ENCODE measurements at regions not wholly inside any gene's neighbourhood (a gene's known extent, or its start where the extent isn't known, plus 50 kb on each side); places are given as distances from the start of the nearest gene placed in this dataset.
"Not testable (repeated sequence)": the region's sequence is repeated elsewhere in the genome, so short reads cannot be mapped to it uniquely, and the experiment has no call there.

DNA sequence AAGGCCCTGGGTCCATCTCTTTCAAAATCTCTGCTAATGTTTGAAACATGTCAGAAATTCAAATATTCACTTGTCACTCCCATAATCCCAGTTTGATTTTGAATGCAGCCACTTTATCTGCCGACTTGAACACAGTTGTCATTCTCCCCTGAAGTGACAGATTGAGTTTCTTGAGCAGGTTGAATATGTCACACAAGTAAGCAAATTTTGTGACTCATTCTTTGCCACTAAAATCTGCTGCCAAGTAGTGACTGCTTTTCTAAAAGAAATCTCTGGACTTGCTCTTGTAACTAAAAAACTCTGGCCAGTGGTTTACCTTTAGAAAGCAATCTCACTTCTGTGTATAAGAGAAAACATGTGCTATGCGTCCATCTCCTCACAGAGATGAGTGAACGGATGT is 357.1 kb downstream of the LMO7 start:
- no peak for DNase-seq

DNA sequence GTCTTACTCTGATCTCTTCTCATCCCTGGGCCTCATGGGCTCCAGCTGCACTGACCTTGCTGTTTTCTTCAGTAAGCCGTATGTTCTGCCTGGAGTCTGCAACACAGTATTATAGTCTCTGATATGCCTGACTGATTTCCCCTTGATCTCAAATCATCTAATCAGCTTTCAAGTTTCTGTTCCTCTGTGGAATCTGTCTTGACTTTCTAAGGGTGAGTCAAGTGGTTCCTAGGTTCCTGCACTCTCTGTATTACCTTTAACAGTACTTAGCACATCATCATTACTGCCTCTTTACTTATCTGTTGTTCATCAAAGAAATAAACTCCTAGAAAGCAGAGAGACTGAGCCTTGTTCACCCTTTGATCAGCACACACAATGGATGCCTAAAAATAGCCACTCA is 350.7 kb downstream of the LMO7 start:
- DNase-seq = no peak

DNA sequence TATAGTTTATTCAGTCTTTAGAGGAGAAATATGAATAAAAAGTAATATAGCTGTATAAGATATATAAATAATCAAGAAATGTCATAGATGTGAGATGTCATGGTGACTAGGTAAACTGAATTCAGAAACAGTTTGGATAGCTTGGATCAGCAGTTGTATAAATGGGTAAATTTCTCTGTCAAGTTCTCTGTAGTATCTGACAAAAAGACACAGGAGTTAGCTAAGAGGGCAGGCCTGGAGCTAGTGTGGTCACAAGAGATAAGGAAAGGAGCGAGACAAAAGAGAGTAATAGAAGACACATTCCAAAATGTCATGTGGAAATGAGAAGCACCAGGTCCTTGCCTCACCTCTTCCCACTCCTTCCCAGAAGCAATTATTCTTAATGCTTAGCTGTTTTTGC is 349.0 kb downstream of the LMO7 start:
- DNase-seq = no peak

DNA sequence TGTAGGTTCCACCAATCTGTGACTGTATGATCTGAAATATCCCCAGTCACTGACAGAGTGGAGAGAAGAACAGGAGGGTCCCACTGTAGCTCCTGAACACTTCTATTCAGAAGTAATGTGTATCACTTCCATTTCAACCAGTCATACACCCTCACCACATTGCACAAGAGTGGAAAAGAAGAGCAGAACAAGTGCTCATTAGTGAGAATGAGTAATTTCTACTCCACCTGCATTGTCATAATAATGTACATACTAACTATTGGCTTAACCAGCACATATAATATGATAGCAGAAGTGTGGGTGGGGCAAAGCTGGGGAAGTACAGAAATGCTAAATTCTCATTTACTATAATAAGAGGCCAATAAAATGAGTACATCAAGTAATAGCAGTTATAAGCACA is 342.7 kb downstream of the LMO7 start:
- DNase-seq = no peak

DNA sequence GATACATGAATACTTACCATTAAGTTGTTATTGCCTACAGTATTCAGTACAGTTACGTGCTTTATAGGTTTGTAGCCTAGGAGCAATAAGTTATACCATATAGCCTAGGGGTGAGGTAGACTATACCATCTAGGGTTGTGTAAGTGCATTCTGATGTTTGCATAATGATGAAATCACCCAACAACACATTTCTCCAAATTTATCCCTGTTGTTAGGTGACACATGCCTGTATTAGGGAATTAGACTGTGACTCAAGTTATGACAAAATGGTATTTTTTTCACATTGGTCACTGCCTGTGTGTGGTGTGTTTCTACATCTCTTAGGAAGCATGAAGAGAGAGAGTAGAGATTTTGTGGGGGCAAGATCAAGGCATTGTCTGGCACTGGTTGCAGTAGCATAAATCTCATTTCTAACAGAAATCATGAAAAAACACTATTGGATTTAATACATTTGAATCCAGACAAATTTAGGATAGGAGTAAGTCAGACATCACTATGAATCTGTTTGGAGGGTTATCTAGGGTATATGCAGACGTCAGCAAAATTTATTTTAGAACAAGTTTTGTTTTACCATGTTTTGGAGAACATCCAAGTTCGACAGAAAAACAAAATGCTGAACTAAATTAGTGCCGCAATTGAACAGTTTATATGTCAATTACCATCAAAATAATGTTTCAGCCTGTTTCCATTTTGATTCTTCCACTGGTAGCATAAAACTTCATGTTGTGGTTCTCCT is 332.1 kb downstream of the LMO7 start:
- DNase-seq = no peak

DNA sequence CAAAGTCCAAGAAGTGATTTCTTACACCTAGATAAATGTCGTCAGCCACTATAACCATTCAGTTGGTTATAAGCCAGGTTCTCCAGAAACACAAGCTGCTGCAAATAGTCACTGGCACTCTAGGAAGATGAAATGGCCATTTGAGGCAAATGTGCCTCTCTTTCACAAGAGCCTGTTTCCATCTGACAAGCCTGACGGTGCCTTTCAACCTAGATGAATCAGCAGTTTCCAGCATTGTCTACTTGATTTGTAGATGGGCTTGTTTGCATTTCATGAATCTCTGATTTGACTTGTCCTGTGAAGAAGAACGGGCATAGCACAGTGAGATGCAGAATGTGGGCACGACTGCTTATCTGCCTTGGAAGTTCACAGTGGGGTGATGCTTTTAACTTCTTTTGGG is 327.2 kb downstream of the LMO7 start:
- DNase-seq = no peak

DNA sequence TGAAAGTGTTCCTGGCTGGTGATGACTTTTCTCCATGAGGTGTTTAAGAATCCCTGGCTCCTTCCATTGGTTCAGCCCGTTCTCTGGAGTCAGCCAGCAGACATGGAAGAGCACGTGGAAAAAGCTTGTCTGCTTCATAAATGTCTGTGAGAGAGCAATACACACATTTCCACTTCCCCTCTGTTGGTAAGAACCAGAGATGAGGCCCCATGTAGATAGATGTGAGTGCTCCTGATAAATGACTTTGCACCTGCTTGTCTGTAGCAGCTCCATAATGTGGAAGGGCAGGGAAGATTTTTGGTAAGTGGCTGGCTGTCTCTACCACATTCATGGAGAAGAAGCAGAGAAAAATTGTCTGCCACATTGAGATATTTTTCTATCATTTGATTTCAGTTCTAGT is 325.8 kb downstream of the LMO7 start:
- no peak for DNase-seq

DNA sequence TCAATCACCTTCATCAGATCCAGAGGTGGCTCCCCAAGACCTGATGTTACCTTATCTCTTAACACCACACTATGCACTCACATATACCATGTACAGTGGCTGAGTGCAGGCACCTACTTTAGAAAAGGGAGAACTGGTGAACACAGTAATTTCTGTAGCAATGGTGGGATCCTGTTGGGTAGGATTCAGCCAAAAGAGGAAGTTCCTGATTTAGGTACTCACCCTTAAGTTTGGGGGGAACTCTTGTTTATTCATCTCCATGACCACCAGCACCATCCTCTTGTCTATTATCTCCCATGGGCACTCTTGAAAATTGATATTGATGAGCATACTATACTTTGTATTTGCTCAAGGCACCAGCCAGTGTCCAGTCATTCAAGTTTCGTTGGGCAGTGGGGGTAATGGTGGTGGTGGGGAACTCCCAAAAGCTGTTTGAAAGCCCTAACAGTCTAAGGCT is 324.4 kb downstream of the LMO7 start:
- no peak for DNase-seq

DNA sequence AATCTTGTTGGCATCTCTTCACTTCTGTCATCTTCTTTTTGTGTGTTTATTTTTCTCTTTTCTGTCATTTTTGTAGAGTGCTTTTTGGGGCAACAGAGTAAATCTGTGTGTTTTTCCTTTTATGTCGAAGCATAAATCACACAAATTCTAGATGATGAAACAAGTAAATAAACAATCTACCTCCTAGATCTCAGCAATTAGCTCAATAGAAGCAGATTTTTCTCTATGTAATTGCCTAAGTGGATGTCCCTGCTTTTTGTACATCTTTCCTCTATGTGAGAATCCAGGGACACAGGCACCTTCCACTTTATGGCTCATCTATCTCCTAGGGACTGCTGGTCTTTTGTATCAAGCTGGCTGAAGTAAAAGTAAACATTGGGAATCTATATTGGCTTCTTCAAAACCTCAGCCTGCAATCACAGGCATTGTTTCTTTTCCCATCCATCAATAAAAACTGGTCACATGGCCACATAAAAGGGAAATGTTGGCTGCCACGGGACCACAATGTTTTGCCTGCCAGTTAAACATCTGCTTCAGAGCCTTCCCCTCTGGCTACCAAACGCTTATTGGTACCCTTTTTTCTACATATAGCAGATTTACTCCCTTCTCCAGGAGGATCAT is 323.8 kb downstream of the LMO7 start:
- no peak for DNase-seq

DNA sequence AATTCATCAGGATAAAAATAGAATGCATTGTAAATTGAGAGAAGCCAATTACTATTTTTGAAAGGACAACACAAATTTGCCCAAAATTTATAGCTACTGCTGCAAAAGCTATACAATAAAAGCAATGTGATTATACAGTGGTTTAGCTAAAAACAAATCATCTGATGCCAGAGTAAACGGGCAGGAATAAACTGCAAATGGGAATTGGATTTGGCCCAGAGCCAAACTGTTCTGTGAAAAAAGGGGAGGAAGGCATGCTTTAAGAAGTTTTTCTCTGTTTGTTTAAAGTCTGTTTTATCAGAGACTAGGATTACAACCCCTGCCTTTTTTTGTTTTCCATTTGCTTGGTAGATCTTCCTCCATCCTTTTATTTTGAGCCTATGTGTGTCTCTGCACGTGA is 317.5 kb downstream of the LMO7 start:
- DNase-seq = not testable (repeated sequence)

DNA sequence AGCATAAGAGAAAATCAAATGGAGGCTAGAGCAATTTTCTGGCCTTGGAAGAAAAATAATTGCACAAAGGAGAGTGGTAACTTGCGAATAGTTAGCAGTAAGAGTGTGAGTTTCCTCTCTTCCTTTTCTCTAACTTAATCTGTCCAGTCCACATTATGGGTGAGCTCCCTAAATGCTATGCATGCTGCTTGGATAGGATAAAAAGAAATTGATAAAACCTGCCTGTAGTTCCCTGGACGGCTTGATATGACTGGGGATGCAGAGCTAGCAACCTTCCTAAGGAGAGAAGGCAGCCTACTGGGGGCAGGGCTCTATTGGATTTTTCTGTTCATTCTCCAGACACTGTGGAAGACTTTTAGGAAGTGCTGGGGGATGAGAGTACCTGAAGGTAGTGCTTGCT is 311.3 kb downstream of the LMO7 start:
- no peak for DNase-seq

DNA sequence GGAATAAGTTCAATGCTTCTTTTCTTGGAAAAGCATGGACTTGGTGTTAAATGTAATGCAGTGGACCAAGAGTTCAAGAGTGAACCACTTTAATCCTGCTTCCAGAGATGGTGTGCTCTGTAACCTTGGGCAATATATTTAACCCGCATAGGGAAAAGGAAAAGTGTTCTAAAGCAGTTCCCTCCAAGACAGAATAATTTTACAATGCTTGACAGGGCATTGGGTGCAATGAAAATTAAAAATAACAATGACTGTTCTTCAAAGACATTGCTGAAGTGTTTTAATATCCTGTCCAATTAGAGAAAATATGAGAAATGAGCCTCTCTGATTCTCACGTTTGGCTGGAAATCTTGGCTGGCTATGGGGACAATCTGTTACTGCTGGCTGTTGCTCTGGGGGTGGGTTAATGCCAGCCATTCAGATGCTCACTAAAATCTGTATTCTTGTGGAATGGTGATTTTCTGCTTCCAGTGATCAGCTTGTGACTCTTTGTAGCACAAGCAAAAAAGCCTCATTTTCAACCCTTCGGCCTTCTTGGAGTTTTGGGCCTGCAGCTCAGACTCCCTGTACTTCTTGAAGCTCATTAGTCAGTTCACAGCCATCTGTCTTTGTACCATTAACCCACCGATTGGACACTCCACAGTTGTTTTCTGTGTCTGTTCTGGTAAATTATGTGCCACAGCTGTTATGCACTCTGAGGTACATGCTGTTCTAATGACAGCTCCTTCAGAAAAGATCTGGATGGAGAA is 310.6 kb downstream of the LMO7 start:
- no peak for DNase-seq

DNA sequence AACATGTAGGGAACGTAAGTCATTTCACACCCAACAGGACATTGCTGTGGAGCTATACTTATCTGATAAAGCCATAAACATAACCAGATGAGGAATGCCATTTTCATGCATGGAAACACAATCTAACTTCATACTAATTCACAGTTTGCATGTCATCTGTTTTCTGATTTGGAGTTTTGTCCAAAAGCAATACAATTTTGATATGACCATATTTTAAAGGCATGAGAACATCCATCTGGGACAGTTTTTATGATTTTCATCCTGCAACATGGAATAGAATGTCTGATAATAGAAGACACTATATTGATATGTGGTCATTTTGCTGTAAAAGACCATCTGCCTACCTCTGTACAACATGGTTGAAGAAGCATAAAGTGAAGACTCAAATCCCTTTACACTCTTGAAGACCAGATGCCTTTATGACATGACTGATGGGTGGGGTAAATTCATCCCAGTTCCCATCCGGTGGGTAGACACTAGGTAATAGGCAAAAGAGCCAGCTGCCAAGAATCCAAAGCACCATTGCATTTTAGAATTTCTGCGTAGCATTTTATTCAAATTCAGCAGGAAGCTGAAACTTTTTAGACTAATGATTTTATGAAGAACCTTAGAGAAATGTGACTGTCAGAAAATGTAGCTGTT is 309.8 kb downstream of the LMO7 start:
- no peak for DNase-seq

DNA sequence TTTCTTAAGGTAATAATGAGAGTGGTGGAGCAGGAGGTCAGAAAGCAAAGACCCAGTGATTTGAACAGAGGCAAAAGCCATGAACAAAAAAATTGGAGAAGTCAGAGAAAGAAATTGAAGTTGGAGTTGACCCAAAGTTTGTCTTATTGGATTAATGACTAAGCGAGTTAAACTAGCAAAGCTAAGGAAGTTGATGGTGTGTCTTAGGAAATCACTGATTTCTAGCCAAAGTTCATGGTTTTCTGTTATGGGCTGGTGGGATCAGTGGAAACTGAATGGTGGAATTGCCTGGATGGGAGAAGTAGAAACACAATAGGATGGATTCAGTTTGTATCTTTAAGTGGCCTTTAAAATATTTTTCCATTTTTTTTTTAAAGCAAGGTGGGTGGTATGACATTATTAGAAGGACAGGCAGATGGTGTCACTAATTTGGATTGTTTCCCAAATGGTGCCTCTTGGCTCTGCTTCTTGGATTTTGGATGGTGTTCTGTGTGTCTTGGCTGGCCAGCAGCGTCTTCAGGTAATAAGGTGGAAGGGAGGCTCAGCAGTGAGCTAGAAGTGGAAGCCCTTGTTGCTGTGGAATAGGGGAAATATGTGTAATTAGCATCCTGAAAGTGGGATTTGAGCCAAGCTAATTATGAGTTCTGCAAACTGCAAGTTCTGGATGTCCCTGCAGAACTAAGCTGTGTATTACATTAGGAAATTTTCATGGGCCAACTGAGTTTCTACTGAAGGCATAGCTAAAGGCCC is 302.9 kb downstream of the LMO7 start:
- DNase-seq = no peak

DNA sequence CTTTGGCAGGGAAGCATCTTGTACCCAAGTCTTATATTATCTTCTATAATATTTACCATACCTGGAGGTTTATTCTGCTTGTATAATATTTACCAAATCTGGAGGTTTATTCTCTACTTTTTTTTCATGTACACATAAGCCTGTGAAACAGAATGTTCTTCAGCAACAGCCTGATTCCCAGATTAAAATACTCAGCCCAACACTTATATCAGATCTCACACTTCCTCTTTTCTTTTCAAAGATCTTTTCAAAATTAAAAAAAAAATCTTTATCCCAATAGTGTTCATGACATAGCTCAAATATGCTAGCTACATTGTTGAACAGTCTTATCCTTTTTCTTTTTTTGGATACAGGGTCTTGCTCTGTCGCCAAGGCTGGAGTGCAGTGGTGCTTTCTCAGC is 300.7 kb downstream of the LMO7 start:
- DNase-seq = no peak

DNA sequence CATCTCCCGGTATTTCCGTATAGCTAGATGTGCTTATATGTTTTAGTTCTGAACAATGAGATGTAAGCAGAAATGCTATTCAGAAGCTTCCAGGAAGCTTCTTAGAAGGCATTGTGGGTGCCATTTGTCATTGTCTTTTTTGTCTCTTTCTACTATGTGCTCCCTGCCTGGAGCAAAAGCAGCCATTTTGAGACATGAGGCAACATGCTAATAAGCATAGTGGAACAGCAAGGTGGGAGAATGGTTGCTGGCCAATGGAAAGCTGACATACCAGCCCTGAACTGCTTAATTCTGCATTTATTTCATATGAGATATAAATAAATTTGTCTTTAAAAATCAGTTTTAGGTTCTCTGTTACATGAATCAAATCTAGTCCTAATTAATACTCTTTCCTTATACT is 299.7 kb downstream of the LMO7 start:
- DNase-seq = no peak

DNA sequence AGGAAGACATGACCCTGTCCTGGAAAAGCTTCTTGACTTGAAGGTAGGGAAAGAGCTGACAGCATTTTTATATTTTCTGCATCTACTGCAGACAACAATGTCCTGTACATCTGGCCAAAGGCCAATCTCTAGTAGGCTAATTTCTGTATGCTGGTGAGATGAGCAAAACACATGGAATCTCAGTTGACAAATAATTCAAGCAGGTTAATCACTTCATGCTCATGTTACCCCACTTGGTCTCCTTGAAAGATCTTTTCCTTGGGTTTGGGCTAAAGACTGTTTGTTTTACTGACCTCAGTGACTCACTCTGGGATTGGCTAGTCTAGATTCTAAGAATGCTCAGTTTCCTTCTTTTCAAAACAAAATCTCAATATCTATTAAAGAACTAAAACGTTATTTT is 298.8 kb downstream of the LMO7 start:
- no peak for DNase-seq

DNA sequence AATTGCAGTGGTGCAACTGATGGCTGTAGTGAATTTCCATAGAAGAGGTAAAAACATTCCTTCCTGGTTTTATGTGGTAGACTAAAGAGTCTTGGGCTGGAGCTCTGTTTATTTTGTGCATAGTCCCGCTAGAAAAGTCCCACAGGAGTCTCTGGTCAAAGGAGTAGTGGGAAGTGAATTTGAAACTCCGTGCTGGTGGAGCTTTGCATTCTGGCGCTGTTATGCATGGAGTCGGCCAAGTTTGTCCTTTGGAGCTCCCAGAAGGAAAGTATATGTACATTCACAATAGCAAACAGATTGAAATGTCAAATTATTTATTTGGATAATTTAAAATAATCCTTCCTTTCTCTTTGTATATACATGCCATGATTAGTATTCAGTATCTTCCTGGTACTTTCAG is 296.5 kb downstream of the LMO7 start:
- no peak for DNase-seq

DNA sequence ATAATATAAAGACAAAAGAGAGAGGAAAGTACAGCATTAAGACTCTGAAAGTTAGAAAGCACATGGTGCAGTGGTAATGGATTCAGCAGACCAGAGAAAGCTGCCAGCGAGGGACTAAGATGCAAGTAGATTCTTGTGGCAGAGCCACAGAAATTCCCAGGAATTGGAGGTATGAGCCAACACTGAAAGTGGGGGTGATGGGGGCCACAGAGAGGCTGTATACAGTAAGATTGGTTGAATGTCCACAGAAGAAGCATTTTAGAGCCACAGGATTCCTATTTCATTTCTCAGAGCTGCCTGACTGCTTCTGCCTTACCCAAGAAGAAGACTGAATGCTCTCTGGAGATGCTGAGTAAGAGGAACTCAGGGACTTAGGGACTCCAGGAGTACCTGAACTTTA is 295.0 kb downstream of the LMO7 start:
- no peak for DNase-seq

DNA sequence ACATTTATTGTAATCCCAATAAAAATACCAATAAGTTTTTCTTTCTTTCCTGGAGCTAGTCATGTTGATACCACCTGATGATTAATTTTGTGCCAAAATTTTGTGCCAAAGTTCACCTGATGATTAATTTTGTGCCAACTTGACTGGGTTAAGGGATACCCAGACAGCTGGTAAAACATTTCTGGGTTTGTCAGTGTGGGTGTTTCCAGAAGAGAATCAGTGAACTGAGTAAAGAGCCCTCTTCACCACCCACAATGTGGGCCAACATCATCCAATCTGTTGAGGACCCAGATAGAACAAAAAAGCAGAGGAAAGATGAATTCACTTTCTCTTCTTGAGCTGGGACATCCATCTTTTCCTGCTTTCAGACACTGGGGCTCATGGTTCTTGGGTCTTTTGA is 292.9 kb downstream of the LMO7 start:
- no peak for DNase-seq

DNA sequence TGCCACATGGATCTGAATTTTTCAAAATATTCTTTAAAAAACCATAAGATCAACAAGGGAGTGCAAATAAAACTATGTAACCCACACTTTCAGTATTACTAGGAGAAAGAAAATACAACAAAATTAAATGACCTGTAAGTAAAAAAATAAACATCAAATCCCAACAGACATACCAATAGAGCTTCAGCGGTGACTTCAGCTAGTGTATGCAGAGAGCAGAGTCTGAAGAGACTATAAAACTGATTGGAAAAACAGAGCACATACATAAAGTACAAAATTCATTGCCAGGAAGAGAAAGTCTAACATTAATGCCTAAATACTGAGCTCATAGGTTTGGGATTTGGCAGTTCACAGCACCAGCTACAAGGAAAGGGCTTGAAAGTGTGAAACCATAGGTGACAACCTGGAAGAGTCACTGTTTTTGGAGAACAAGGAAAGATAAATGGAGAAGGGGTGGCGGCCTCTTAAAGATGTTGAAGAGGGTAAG is 291.1 kb downstream of the LMO7 start:
- no peak for DNase-seq

DNA sequence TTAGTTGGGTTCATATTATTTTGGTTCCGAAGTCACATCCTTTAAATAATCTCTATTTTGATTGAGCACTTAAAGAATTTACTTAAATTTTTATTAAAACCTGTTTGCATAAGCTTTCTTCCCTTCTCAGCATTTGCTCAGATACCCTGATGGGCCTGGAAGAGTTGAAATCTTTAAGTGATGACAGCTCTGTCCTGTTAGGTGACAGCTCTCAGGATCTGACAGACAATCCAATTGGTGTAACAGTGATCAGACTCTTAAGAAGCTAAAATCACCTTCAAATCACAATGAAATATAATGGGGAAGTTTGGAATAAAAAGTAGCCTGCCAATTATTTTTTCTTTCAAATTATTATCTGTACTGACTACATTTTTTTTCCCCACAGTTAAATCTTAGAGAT is 284.4 kb downstream of the LMO7 start:
- DNase-seq = no peak

DNA sequence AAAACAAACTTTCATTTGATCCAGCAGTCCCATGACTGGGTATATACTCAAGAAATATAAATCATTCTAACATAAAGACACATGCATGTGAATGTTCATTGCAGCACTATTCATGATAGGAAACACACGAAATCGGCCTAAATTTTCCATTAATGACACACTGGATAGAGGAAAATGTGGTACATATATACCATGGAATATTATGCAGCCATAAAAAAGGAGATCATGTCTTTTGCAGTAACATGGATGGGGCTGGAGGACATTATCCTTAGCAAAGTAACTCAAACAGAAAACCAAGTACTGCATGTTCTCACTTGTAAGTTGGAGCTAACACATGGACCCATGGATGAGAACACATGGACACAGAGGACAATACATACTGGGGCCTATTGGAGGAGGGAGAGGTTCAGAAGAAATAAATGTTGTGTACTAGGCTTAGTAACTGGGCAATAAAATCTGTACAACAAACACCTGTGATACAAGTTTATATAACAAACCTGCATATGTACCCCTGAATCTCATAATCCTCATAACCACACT is 283.6 kb downstream of the LMO7 start:
- DNase-seq = no peak

Data from stimulated activated CD4-positive, alpha-beta T cell treated with anti-CD3 and anti-CD28 coated beads, Interleukin-4, amount 100 ng/mL, for 24 hours (primary cell).